Body of pancreas (tissue), 4 donors: ENCODE measurements at regions not wholly inside any gene's neighbourhood (a gene's known extent, or its start where the extent isn't known, plus 50 kb on each side); places are given as distances from the start of the nearest gene placed in this dataset.

Experiments used
- ATAC-seq: fragments of 150-250 bp; one replicate; pipeline ENCODE4 v1.9.1; 2016
- DNase-seq, 4 donors: peaks; one replicate each; pipeline ENCODE4 v3.0.0-alpha.2; 2019
- H3K27ac ChIP-seq, 4 donors: fragments of 200-600 bp; sonication (generic); 1 replicate in 3 of 4; 2 replicates in 1 of 4; pipeline versions ENCODE4 v1.5.1 to v1.6.1; 2016 to 2019; ENCODE audit warnings: mild to moderate bottlenecking in 1 of 4, mixed read lengths in 1 of 4, moderate library complexity in 1 of 4
- H3K27me3 ChIP-seq, 2 donors: fragments of 200-600 bp; sonication (generic); one replicate each; pipeline ENCODE4 v1.6.0; 2016; ENCODE audit warnings: mild to moderate bottlenecking in 1 of 2
- H3K36me3 ChIP-seq, 2 donors: fragments of 200-600 bp; sonication (generic); replicated peaks in 1 of 2; 2 replicates each; pipeline ENCODE4 v1.5.1; 2016; ENCODE audit warnings: low read depth in 2 of 2; ENCODE audit not compliant: insufficient read depth in 1 of 2
- H3K4me1 ChIP-seq: fragments of 200-600 bp; sonication (generic); one replicate; pipeline ENCODE4 v1.6.0; 2016
- H3K4me3 ChIP-seq, 2 donors: fragments of 200-600 bp; sonication (generic); 1 replicate in 1 of 2; 2 replicates in 1 of 2; pipeline ENCODE4 v1.5.1; 2016 to 2019
- H3K9me3 ChIP-seq, 3 donors: fragments of 200-600 bp; sonication (generic); 1 replicate in 2 of 3; 2 replicates in 1 of 3; pipeline ENCODE4 v1.5.1; 2016
- POLR2A ChIP-seq, 3 donors: fragments of 450-650 bp; IDR thresholded peaks; one replicate each; pipeline ENCODE4 v1.6.1; 2016; ENCODE audit warnings: antibody characterized with exemption in 3 of 3, mild to moderate bottlenecking in 2 of 3
- WGBS, 2 donors: methylation state at CpG; one replicate each; pipeline ENCODE4 v1.1.5; 2017; 5-methylcytosine and 5-hydroxymethylcytosine counted together
- intact Hi-C: fragments of 100-400 bp; cut with DNase I; formaldehyde crosslinking; loops from one replicate; pipeline ENCODE4 v1.15.1; 2023
- TF ChIP-seq, protein P1 (sequence below), 7 experiments: fragments of 450-650 bp in 4 of 7; fragments of 200-600 bp in 3 of 7; sonication (generic) in 3 of 7; IDR thresholded peaks; one replicate each; pipeline ENCODE4 v1.5.1; 2016 to 2019; ENCODE audit warnings: antibody characterized with exemption in 7 of 7

DNA sequence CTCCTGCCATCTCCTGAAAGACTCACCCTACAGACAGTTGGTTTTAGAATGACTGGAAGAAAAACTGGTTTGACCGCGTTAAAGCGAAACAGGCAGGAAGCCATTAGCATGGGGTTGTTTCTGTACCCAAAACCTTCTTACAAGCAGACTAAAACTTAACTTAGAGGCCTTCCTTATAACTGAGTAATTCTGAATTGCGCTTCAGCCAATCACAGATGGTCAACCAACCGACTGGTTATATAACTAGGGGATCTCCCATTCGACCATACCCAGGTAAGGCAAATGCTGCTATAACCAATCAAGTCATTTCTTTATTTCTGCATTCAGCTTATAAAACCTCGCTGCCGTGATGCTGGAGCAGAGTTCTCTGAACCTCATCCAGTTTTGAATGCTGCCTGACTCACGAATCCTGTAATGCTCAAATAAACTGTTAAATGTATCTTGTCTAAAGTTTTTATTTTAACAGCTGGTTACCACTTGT lies 87.8 kb upstream of the DRD2 start:
- H3K36me3 ChIP-seq: no peaks in the 10 kb centered on the region
- no peak overlapping the region for H3K27ac ChIP-seq
- no peak for DNase-seq
- H3K9me3 ChIP-seq: no peaks in the 10 kb centered on the region
- no peak overlapping the region for H3K4me3 ChIP-seq
- ATAC-seq: no peak
- no peaks in the 10 kb centered on the region for H3K4me1 ChIP-seq
- TF ChIP-seq, protein P1, sequence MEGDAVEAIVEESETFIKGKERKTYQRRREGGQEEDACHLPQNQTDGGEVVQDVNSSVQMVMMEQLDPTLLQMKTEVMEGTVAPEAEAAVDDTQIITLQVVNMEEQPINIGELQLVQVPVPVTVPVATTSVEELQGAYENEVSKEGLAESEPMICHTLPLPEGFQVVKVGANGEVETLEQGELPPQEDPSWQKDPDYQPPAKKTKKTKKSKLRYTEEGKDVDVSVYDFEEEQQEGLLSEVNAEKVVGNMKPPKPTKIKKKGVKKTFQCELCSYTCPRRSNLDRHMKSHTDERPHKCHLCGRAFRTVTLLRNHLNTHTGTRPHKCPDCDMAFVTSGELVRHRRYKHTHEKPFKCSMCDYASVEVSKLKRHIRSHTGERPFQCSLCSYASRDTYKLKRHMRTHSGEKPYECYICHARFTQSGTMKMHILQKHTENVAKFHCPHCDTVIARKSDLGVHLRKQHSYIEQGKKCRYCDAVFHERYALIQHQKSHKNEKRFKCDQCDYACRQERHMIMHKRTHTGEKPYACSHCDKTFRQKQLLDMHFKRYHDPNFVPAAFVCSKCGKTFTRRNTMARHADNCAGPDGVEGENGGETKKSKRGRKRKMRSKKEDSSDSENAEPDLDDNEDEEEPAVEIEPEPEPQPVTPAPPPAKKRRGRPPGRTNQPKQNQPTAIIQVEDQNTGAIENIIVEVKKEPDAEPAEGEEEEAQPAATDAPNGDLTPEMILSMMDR (IDR thresholded peaks at IDR 0.05): no peak
- no peak for TF ChIP-seq POLR2A (IDR thresholded peaks at IDR 0.05)
- 64 to 65% methylated on average over 9 of the region's 9 CpGs for WGBS, 2 donors
- H3K27me3 ChIP-seq: no peaks in the 10 kb centered on the region
- intact Hi-C loops: no loop called here

DNA sequence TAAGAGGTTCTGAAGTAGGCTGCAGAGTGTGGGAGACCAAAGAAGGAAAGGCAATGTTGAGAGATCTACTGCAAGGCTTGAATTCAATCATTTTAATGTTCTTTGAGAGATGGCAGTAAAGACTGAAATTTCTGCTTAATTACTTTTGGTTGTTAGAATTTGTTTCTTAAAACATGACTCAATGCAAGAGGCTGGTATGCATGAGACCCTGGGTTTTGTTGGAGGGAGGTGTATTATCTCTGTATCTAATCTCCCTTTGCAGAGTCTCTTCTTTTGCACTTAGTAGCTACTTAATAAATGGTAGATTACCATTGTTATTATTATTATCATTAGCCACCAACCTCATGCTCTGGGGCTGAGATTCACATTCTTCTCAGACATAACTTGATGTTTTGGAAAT lies 87.4 kb upstream of the DRD2 start:
- TF ChIP-seq POLR2A (IDR thresholded peaks at IDR 0.05): no peak
- TF ChIP-seq, protein P1 (IDR thresholded peaks at IDR 0.05): no peak
- H3K27me3 ChIP-seq: no peaks in the 10 kb centered on the region
- H3K36me3 ChIP-seq: no peaks in the 10 kb centered on the region
- ATAC-seq: no peak
- H3K4me3 ChIP-seq: no peak overlapping the region
- DNase-seq: no peak
- H3K9me3 ChIP-seq: no peaks in the 10 kb centered on the region
- H3K4me1 ChIP-seq: no peaks in the 10 kb centered on the region
- no peak overlapping the region for H3K27ac ChIP-seq
- intact Hi-C loops: no loop called here

DNA sequence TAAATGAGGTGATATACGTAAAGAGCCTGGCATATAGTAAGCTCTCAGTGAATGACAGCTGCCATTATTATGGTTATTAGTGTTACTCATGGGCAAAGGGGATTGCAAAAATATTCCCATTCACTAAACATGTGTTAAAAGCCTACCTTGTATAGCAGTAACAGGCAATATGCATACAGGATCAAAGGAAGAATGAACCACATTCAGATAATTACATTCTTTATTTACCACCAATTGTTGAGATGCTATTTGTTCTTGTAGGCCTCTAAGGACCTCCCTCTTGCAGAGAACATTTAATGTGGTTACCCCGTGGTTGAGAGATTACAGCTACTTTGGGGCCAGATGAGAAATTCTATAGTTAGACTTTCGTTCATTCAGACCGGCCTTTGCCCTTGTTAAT lies 82.7 kb upstream of the DRD2 start:
- ATAC-seq: no peak
- Histone ChIP-seq H3K27ac (no peak overlapping the region), H3K9me3 (no peaks in the 10 kb centered on the region), H3K4me1 (no peaks in the 10 kb centered on the region), H3K27me3 (no peaks in the 10 kb centered on the region), H3K36me3 (no peaks in the 10 kb centered on the region), H3K4me3 (no peak overlapping the region)
- 83 to 90% methylated on average over 4 of the region's 4 CpGs for WGBS, 2 donors
- no peak for TF ChIP-seq POLR2A (IDR thresholded peaks at IDR 0.05)
- TF ChIP-seq, protein P1 (IDR thresholded peaks at IDR 0.05): no peak
- intact Hi-C loops: no loop called here
- DNase-seq: no peak

DNA sequence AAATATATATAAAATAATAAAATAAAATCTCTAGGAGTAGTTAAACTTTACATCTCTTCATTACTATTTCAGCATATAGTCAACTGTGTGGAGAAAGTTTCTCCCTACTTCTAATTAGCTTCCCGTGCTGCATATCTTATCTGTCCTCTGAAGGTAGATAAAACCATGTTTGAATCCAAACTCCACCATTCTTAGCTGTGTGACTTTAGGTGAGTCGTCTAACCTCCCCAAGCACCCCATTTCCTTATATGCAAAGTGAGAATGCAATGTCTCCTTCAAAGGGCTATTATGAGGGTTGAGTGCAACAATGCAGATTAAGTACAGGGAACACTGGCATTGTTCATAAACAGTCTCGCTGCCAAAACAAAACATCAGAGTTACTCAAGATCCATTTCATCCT lies 80.8 kb upstream of the DRD2 start:
- no peak overlapping the region for H3K27ac ChIP-seq
- no peak overlapping the region for H3K4me3 ChIP-seq
- TF ChIP-seq, protein P1 (IDR thresholded peaks at IDR 0.05): no peak
- TF ChIP-seq POLR2A (IDR thresholded peaks at IDR 0.05): no peak
- no peak for ATAC-seq
- 34 to 39% methylated on average over 3 of the region's 3 CpGs for WGBS, 2 donors
- intact Hi-C loops: no loop called here
- H3K36me3 ChIP-seq: no peaks in the 10 kb centered on the region
- H3K27me3 ChIP-seq: no peaks in the 10 kb centered on the region
- H3K4me1 ChIP-seq: no peaks in the 10 kb centered on the region
- no peak for DNase-seq
- H3K9me3 ChIP-seq: no peaks in the 10 kb centered on the region

DNA sequence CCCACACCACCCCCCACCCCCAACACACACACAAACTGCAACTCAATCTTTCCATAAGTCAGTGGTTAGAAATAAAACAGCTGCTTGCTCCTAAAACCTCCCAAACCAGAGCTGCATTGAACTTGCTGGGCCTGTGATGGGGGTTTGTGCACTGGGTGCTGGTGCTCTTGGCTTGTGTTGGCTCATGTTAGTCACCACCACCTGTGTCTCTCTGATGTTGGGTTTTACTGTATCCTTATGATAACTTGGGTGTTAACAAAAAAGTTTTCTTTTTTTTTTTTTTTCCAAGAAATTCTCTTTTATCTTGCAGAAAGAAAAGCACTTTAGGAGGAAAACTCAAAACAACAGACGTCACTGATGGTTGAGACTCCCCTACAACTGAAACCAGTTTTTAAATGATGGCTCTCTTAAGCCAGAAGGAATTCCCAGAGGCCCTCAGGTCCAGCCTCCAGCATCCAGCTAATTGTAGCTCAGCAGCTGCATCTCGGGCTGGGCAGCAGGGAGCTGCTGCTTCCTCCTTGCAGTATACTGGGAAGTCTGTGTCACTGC lies 79.9 kb upstream of the DRD2 start:
- intact Hi-C loops: no loop called here
- H3K9me3 ChIP-seq: no peaks in the 10 kb centered on the region
- DNase-seq (no peak), ATAC-seq (no peak)
- H3K27ac ChIP-seq: no peak overlapping the region
- 62 to 65% methylated on average over 2 of the region's 2 CpGs for WGBS, 2 donors
- H3K4me1 ChIP-seq: no peaks in the 10 kb centered on the region
- no peaks in the 10 kb centered on the region for H3K27me3 ChIP-seq
- TF ChIP-seq POLR2A (IDR thresholded peaks at IDR 0.05): no peak
- TF ChIP-seq, protein P1 (IDR thresholded peaks at IDR 0.05): no peak
- H3K4me3 ChIP-seq: no peak overlapping the region
- H3K36me3 ChIP-seq: no peaks in the 10 kb centered on the region
